GM21447 (cell line): ENCODE measurements at regions not wholly inside any gene's neighbourhood (a gene's known extent, or its start where the extent isn't known, plus 50 kb on each side); places are given as distances from the start of the nearest gene placed in this dataset.
"Not testable (repeated sequence)": the region's sequence is repeated elsewhere in the genome, so short reads cannot be mapped to it uniquely, and the experiment has no call there.

Experiments used
- ATAC-seq: cut with Tn5 transposase; IDR thresholded peaks from one replicate; pipeline ENCODE4 v1.9.1; 2021; ENCODE audit not compliant: unreplicated experiment

GRCh38 chr18:39329496-39330275 lies 1764.1 kb upstream of the CELF4 start:
- no peak for ATAC-seq

DNA sequence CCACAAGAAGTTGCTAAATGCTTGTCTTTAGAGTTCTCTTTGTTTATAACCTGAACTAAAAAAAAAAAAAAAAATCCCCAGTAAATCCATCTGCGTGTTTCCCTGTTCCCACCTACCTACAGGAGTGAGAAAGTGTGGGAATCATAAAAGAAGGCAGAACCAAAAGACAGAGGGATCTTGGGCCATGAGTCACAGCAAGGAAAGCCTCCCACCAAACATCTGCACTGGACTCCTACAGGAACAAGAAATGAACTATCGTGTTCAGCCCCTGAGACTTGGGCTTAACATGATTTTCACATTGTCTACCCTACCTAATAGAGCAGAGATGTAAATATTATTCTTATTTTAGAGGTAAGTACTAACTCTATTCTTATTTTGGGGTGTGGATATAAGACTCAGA lies 1761.2 kb upstream of the CELF4 start:
- ATAC-seq: no peak

DNA sequence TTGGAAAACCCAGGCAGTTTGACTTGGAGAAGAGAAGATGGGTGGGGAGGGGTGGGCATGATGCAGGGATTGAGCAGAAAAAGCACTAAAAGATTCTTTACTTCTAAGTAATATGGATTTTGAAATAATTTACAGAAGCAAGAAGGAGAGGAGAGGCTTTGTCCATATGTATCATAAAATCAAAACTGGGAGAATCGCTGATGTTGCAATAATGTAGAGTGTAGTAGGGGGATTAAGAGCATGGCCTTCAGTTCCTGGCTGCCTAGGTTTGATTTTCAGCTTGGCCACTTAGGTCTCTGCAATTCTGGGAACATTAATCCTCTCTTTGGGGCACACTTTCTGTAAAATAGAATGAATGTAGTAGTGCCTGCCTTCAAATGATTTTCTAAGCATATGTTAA lies 1760.4 kb upstream of the CELF4 start:
- no peak for ATAC-seq

GRCh38 chr18:39319141-39319540 lies 1753.5 kb upstream of the CELF4 start:
- no peak for ATAC-seq

DNA sequence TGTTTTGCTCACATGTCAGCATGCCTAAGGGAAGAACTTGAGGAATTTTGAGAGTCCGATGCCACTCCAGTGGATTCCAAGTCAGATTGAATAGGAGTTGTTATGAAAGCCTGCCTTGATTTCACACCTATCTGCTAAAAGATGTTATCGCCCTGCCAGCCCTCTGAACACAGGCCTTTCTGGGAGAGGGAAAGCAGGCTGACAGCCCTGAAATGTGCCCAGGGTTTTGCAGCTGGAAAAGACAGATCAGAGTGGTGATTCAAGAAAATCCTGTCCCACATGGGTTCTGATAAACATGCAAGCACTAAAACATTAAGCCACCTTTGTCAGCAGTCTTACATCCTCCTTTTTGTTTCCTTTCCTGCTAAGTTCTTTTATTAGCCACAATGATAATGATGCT lies 1752.9 kb upstream of the CELF4 start:
- ATAC-seq: no peak

- no peak for ATAC-seq
Observed at GRCh38 chr18:39318008-39318407, 1752.4 kb upstream of the CELF4 start.

- ATAC-seq: no peak
Observed at GRCh38 chr18:39314595-39314994, 1749.0 kb upstream of the CELF4 start.

GRCh38 chr18:39313992-39314391 lies 1748.4 kb upstream of the CELF4 start:
- no peak for ATAC-seq

GRCh38 chr18:39311111-39311712 lies 1745.6 kb upstream of the CELF4 start:
- no peak for ATAC-seq

GRCh38 chr18:39308931-39309521 lies 1743.4 kb upstream of the CELF4 start:
- ATAC-seq: not testable (repeated sequence)

DNA sequence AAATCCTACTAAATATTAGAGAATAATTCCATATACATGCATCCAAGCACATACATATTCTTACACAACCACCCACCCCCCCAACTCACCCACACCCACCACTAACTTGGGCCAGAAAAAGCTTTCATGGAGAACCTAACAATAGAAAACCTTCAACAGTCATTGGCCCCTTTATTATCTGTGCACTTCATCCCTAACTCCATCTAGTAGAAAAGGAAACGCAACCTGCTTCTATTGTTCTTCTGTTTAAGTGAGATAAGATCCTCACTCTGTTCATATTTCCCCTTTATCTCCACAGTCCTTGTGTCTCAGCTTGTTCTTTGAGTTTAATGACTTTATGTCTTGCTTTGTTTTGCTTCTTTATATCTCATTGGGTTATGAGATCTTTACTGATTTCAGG lies 1740.2 kb upstream of the CELF4 start:
- ATAC-seq: no peak

- no peak for ATAC-seq
Observed at GRCh38 chr18:39302481-39302880, 1736.9 kb upstream of the CELF4 start.

DNA sequence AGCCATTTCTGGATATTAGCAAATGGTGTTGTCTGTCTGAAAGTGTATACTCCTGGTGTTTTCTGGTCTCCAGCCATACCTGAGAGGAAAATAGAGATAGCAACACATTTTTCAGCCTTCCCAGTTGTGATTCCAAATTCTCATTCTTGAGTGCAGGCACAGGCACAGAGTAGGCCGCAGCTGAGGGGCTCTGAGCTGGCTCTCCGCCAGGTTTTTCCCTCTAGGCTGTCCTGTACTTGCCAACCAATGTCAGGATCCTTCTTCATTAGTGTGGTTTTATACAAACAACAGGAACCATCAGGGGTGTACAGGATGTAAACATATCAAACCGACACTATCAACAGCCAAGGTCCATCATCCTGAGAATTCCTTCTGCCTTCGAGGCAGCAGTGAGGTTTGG lies 1733.6 kb upstream of the CELF4 start:
- no peak for ATAC-seq

- no peak for ATAC-seq
Observed at GRCh38 chr18:39297225-39297624, 1731.6 kb upstream of the CELF4 start.

DNA sequence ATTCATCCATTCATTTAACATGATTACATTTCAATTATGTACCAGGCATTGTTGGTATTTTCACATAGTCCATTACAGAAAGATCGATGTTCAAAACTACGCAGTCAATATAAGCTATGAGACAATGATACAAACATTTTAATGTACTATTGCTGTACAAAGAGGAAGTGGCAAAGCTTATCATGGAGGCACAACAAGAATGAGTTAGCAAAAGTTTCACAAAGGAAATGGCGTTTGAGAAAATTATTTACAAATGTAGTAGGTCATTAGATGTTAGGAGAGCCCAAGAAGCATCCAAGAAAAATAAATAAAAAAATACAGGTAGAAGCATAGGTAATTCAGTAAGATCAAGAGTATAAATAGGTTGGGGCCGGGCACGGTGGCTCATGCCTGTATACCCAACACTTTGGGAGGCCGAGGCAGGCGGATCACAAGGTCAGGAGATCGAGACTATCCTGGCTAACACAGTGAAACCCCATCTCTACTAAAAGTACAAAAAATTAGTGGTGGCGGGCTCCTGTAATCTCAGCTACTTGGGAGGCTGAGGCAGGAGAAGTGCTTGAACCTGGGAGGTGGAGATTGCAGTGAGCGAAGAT lies 1730.8 kb upstream of the CELF4 start:
- no peak for ATAC-seq

DNA sequence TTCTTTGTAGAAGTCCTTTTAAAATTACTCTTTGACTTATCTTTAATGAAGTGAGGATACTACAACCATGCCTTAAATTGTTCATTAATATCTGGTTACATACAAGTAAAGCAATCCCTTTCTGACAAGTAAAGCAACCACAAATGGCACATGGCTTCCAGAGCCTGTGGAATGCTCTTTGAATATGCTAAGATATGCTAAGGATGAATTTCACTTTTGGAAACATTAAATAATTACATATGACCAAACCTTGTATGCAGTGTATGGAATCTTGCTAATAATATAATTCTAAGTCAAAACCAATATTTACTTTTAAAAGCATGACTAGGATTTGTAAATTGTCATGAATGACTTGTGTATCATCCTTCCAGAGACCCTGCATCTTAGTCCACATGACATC lies 1711.2 kb upstream of the CELF4 start:
- ATAC-seq: no peak

DNA sequence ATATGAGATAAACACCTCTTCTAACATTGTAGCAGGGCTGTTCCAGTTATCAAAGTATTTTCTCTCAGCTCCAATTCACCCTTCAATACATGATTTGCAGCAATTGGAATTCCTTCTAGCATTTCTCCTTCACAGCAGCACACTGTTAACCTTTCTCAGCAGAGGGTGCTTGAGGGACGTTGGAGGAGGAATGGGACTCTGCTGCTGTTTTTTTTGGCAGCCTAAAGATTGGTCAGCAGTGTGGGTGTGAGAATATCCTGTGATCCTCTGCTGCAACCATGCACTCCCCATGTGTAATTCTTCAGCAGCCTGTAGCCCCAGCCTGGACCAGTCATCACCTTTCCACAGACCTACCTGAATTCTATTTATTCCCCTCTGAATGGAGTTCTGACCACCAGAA lies 1708.9 kb upstream of the CELF4 start:
- no peak for ATAC-seq

GRCh38 chr18:39272230-39272629 lies 1706.6 kb upstream of the CELF4 start:
- ATAC-seq: no peak

- no peak for ATAC-seq
Observed at GRCh38 chr18:39271654-39272053, 1706.1 kb upstream of the CELF4 start.

DNA sequence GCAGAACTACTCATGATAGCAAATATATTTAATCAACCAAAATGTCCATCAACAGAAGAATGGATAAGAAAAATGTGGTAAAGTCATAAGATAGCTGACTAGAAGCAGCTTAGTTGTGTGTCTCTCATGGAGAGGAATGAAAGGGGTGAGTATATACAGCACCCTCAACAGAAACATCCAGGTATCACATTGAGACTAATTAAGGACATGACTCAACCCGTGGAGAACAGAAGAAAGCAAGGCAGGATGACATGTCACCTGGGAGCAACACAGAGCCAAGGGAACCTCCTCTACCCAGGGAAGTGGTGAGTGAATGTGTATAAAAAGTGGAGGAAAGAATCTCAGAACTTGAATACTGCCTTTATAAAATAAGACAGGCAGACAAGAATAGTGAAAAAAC lies 1695.0 kb upstream of the CELF4 start:
- ATAC-seq: no peak

- ATAC-seq: no peak
Observed at GRCh38 chr18:39259736-39260135, 1694.1 kb upstream of the CELF4 start.

- ATAC-seq: no peak
Observed at GRCh38 chr18:39244242-39244641, 1678.6 kb upstream of the CELF4 start.
